GM18861 (cell line): ENCODE measurements at regions not wholly inside any gene's neighbourhood (a gene's known extent, or its start where the extent isn't known, plus 50 kb on each side); places are given as distances from the start of the nearest gene placed in this dataset.
"Not testable (repeated sequence)": the region's sequence is repeated elsewhere in the genome, so short reads cannot be mapped to it uniquely, and the experiment has no call there.

ENCODE experiments used
- ATAC-seq: cut with Tn5 transposase; IDR thresholded peaks from one replicate; pipeline ENCODE4 v1.9.1; 2021; ENCODE audit not compliant: unreplicated experiment

GRCh38 chr4:142897518-142897917, 51.4 kb upstream of the INPP4B start:
- ATAC-seq, result not testable (repeated sequence)

- no peak for ATAC-seq
These were observed 54.5 kb upstream of the INPP4B start for GRCh38 chr4:142900622-142901021.

- no peak for ATAC-seq
These were observed 55.1 kb upstream of the INPP4B start for GRCh38 chr4:142901166-142901662.

- not testable (repeated sequence) for ATAC-seq
These were observed 57.5 kb upstream of the INPP4B start for GRCh38 chr4:142903617-142904016.

GRCh38 chr4:142909908-142910307, 63.8 kb upstream of the INPP4B start:
- ATAC-seq, result no peak

GRCh38 chr4:142913034-142913433, 66.9 kb upstream of the INPP4B start:
- ATAC-seq, result no peak

GRCh38 chr4:142913461-142914030, 67.4 kb upstream of the INPP4B start:
- no peak for ATAC-seq

- no peak for ATAC-seq
These were observed 71.6 kb upstream of the INPP4B start for GRCh38 chr4:142917678-142918077.

- ATAC-seq, result no peak
These were observed 76.6 kb upstream of the INPP4B start for GRCh38 chr4:142922720-142923119.

GRCh38 chr4:142923619-142924018, 77.5 kb upstream of the INPP4B start:
- no peak for ATAC-seq

- ATAC-seq, result no peak
These were observed 79.1 kb upstream of the INPP4B start for GRCh38 chr4:142925161-142925560.

- ATAC-seq, result no peak
These were observed 81.6 kb upstream of the INPP4B start for GRCh38 chr4:142927721-142928120.

GRCh38 chr4:142929526-142929925, 83.4 kb upstream of the INPP4B start:
- ATAC-seq, result no peak

- no peak for ATAC-seq
These were observed 87.1 kb upstream of the INPP4B start for GRCh38 chr4:142933207-142933606.

- ATAC-seq, result no peak
These were observed 94.6 kb upstream of the INPP4B start for GRCh38 chr4:142940425-142941330.

- no peak for ATAC-seq
These were observed 98.5 kb upstream of the INPP4B start for GRCh38 chr4:142944565-142944964.

GRCh38 chr4:142952821-142953580, 106.9 kb upstream of the INPP4B start:
- ATAC-seq, result no peak

GRCh38 chr4:142954415-142954814, 108.3 kb upstream of the INPP4B start:
- no peak for ATAC-seq

- ATAC-seq, result no peak
These were observed 109.4 kb upstream of the INPP4B start for GRCh38 chr4:142955501-142955900.

GRCh38 chr4:142959173-142959572, 113.1 kb upstream of the INPP4B start:
- no peak for ATAC-seq

- no peak for ATAC-seq
These were observed 114.0 kb upstream of the INPP4B start for GRCh38 chr4:142960126-142960525.
